ENCODE measurements at regions not wholly inside any gene's neighbourhood (a gene's known extent, or its start where the extent isn't known, plus 50 kb on each side); places are given as distances from the start of the nearest gene placed in this dataset.
"Not testable (repeated sequence)": the region's sequence is repeated elsewhere in the genome, so short reads cannot be mapped to it uniquely, and the experiment has no call there.

DNA sequence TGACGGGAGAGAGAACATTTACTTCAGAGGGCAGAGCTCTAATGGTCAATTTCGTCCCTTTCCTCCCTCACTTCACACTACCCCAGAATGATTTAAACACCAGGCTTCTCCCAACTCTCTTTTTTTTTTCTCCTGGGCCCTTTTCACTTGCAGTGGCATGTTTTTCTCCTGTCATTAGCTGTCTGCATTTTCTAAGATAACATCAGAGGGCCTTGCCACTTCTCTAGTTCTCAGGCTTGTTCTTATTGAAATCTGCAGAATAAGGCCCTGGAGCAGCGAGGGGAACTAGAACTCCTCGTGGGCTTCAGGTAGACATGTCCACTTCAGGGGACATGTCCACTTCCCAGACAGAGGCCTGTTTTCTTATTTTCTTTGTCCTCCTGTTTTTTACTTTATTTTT, 514.4 kb upstream of the TBL1XR1 start:
- CTCF ChIA-PET = no interaction called here
- H3K9me3 ChIP-seq (ENCODE audit: control insufficient read depth, insufficient read depth, low read length) = no peaks in the 10 kb centered on the region
- H3K4me3 ChIP-seq (ENCODE audit: low read depth, low read length) = no peak overlapping the region
- TF ChIP-seq, protein P1, sequence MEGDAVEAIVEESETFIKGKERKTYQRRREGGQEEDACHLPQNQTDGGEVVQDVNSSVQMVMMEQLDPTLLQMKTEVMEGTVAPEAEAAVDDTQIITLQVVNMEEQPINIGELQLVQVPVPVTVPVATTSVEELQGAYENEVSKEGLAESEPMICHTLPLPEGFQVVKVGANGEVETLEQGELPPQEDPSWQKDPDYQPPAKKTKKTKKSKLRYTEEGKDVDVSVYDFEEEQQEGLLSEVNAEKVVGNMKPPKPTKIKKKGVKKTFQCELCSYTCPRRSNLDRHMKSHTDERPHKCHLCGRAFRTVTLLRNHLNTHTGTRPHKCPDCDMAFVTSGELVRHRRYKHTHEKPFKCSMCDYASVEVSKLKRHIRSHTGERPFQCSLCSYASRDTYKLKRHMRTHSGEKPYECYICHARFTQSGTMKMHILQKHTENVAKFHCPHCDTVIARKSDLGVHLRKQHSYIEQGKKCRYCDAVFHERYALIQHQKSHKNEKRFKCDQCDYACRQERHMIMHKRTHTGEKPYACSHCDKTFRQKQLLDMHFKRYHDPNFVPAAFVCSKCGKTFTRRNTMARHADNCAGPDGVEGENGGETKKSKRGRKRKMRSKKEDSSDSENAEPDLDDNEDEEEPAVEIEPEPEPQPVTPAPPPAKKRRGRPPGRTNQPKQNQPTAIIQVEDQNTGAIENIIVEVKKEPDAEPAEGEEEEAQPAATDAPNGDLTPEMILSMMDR (IDR thresholded peaks at IDR 0.05; ENCODE audit: low read depth, low read length) = no peak
- POLR2A ChIA-PET = interaction anchor here (0.5 kb wide), 1 partner anchor 11 kb away, joined by 3 read pairs; no protein-coding TSS in a partner anchor
- no peak overlapping the region for H3K27ac ChIP-seq (ENCODE audit: low read depth, low read length)
- DNase-seq (ENCODE audit: low read depth, low spot score) = no peak
- no peaks in the 10 kb centered on the region for H3K27me3 ChIP-seq (ENCODE audit: control insufficient read depth, insufficient read depth, low read length)

DNA sequence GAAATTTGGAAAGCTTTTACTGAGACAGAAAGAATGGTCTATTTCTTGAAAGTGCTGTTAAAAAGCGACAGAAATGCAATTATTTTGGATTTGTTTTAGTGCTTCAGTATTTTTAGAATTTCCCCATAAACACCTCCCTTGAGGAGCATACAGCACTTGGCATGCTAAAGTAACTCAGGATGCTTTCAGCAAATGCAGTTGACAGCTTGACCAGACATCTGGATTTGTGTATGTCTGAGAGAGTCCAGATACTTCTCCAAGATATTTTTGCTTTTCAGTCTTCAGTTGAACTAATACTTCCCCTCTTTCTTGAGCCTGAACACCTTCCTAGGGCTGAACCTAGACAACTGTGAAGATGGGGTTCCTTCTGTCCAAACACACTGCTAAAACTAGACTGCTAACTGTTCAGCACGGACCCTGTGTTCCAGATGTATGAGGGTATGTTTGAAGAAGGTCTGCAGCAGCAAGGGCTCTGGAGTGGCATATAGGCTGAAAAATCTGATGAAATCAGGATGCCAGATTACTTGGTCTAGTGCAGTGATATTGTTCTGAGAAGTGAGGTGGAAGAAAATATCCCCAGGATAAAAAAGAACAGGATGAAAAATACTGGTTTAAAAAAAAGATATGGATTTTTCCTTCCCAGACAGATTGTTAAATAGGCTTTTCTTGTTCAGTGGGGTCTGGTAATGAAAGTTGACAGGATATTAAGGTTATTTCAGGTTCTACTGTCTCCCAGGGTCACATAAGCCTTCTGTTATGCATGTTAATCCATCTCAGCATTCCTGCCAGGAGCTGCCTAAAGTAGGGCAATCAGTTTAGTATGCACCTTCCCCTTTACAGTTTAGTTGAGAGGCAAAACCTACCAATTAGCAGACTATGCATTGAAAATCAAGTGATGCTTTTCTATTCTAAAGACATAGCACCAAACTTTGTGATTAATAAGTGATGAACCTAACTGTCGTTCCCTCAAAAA, 516.9 kb upstream of the TBL1XR1 start:
- TF ChIP-seq, protein P1 (IDR thresholded peaks at IDR 0.05; ENCODE audit: low read depth, low read length) = no peak
- H3K27me3 ChIP-seq (ENCODE audit: control insufficient read depth, insufficient read depth, low read length) = no peaks in the 10 kb centered on the region
- ChIA-PET POLR2A (no interaction called here), CTCF (no interaction called here)
- no peak for DNase-seq (ENCODE audit: low read depth, low spot score)
- H3K27ac ChIP-seq (ENCODE audit: low read depth, low read length) = no peak overlapping the region
- H3K4me3 ChIP-seq (ENCODE audit: low read depth, low read length) = no peak overlapping the region
- no peaks in the 10 kb centered on the region for H3K9me3 ChIP-seq (ENCODE audit: control insufficient read depth, insufficient read depth, low read length)

DNA sequence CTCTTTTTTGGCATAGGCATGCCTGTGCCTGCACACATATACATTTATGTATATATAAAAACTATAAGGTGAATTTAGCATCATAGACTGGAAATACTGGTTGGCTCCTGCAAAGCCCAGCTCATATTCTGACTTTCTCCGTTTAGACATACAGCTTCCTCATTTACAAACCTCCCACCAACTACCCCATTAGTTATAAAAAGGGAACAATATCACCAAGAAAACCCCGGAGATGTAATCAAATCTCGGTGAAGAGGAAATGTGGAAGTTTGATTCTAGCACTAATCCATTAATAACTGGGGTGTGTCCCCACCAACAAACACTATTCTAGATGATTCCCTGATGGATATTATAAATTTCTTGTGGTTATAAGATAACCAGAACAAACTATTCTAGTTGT, 517.7 kb upstream of the TBL1XR1 start:
- Histone ChIP-seq H3K27me3 (ENCODE audit: control insufficient read depth, insufficient read depth, low read length) (no peaks in the 10 kb centered on the region), H3K27ac (ENCODE audit: low read depth, low read length) (no peak overlapping the region), H3K9me3 (ENCODE audit: control insufficient read depth, insufficient read depth, low read length) (no peaks in the 10 kb centered on the region), H3K4me3 (ENCODE audit: low read depth, low read length) (no peak overlapping the region)
- DNase-seq (ENCODE audit: low read depth, low spot score) = no peak
- ChIA-PET CTCF (interaction anchor here (0.5 kb wide), 1 partner anchor 1547 kb away, joined by 4 read pairs; no protein-coding TSS in a partner anchor), POLR2A (no interaction called here)
- TF ChIP-seq, protein P1 (IDR thresholded peaks at IDR 0.05; ENCODE audit: low read depth, low read length) = no peak

DNA sequence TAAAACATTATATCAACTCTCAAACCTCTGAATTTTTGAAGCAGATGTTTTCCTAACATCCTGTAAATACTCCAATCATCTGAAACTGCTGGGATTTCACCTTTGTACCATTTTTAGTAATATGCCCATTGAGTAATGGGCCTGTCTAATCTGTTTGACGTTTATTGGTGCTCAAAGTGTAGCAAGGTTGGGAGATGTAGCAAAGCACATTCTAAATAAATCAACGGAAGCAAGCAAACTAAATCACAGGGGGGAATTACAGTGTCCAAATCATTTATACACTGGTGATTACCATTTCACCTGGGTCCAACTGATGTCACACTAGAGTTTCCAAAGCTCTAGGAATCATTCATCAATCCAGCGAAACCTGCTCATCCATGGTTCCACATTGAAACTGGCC, 518.7 kb upstream of the TBL1XR1 start:
- DNase-seq (ENCODE audit: low read depth, low spot score) = no peak
- Histone ChIP-seq H3K4me3 (ENCODE audit: low read depth, low read length) (no peak overlapping the region), H3K27me3 (ENCODE audit: control insufficient read depth, insufficient read depth, low read length) (no peaks in the 10 kb centered on the region), H3K9me3 (ENCODE audit: control insufficient read depth, insufficient read depth, low read length) (no peaks in the 10 kb centered on the region), H3K27ac (ENCODE audit: low read depth, low read length) (no peak overlapping the region)
- TF ChIP-seq, protein P1 (IDR thresholded peaks at IDR 0.05; ENCODE audit: low read depth, low read length) = no peak
- CTCF ChIA-PET = no interaction called here
- POLR2A ChIA-PET = no interaction called here

DNA sequence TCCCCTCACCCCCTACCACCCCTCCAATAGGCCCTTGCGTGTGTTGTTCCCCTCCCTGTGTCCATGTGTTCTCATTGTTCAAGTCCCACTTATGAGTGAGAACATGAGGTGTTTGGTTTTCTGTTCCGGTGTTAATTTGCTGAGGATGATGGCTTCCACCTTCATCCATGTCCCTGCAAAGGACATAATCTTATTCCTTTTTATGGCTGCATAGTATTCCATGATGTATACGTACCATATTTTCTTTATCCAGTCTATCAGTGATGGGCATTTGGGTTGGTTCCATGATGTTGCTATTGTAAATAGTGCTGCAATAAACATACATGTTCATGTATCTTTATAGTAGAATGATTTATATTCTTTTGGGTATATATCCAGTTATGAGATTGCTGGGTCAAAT, 523.6 kb upstream of the TBL1XR1 start:
- H3K9me3 ChIP-seq (ENCODE audit: control insufficient read depth, insufficient read depth, low read length); DNase-seq (ENCODE audit: low read depth, low spot score); H3K27me3 ChIP-seq (ENCODE audit: control insufficient read depth, insufficient read depth, low read length); CTCF ChIA-PET; H3K4me3 ChIP-seq (ENCODE audit: low read depth, low read length); POLR2A ChIA-PET; H3K27ac ChIP-seq (ENCODE audit: low read depth, low read length): not testable (repeated sequence)
